GM13976 (cell line): ENCODE measurements at regions not wholly inside any gene's neighbourhood (a gene's known extent, or its start where the extent isn't known, plus 50 kb on each side); places are given as distances from the start of the nearest gene placed in this dataset.
"Not testable (repeated sequence)": the region's sequence is repeated elsewhere in the genome, so short reads cannot be mapped to it uniquely, and the experiment has no call there.

Experiments used
- DNase-seq: peaks from one replicate; pipeline ENCODE4 v3.0.0; 2012; ENCODE audit warnings: low spot score
- in situ Hi-C: fragments of 300-500 bp; cut with MboI; formaldehyde crosslinking; loops from one replicate; pipeline ENCODE4 v1.12.0; 2022; ENCODE audit warnings: low sequenced_read_pairs, mixed read lengths, inconsistent platforms; ENCODE audit not compliant: unreplicated experiment
- TF ChIP-seq, protein P1 (sequence below): IDR thresholded peaks from 2 replicates; pipeline ENCODE4 v1.5.1; 2012; ENCODE audit warnings: borderline replicate concordance, mild to moderate bottlenecking; ENCODE audit not compliant: insufficient read depth; ENCODE audit errors: extremely low read depth, missing control alignments, control extremely low read depth

DNA sequence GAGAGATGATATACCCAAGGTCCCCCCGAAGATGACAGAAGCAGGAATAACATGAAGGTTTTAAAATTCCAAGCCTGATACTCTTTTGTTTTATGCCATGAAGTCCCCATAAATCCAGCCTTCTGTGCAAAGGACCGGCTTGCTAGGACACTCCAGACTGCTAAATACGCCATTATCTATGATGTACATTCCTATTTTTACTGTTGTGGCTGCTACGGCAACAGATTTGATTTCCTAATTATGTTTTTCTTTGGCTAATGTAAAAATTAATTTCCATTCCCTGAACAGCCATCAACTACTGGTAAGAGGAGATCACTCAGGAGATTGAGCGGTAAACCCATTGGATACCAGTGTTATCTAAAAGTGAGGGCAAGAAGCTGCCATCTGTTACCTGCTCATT, 1090.8 kb downstream of the TYW1 start:
- in situ Hi-C loops = no loop called here
- TF ChIP-seq, protein P1, sequence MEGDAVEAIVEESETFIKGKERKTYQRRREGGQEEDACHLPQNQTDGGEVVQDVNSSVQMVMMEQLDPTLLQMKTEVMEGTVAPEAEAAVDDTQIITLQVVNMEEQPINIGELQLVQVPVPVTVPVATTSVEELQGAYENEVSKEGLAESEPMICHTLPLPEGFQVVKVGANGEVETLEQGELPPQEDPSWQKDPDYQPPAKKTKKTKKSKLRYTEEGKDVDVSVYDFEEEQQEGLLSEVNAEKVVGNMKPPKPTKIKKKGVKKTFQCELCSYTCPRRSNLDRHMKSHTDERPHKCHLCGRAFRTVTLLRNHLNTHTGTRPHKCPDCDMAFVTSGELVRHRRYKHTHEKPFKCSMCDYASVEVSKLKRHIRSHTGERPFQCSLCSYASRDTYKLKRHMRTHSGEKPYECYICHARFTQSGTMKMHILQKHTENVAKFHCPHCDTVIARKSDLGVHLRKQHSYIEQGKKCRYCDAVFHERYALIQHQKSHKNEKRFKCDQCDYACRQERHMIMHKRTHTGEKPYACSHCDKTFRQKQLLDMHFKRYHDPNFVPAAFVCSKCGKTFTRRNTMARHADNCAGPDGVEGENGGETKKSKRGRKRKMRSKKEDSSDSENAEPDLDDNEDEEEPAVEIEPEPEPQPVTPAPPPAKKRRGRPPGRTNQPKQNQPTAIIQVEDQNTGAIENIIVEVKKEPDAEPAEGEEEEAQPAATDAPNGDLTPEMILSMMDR = no peak
- DNase-seq = no peak

GRCh38 chr7:68088879-68089278, 1092.2 kb downstream of the TYW1 start:
- in situ Hi-C loops = no loop called here
- DNase-seq = no peak
- TF ChIP-seq, protein P1 = no peak

GRCh38 chr7:68090256-68090655, 1093.6 kb downstream of the TYW1 start:
- DNase-seq, in situ Hi-C loops: not testable (repeated sequence)

- TF ChIP-seq, protein P1 = no peak
- in situ Hi-C loops = no loop called here
- DNase-seq = no peak
Observed at GRCh38 chr7:68103319-68103718, 1106.7 kb downstream of the TYW1 start.

GRCh38 chr7:68107261-68107660, 1110.6 kb downstream of the TYW1 start:
- DNase-seq = no peak
- in situ Hi-C loops = no loop called here
- TF ChIP-seq, protein P1 = no peak

DNA sequence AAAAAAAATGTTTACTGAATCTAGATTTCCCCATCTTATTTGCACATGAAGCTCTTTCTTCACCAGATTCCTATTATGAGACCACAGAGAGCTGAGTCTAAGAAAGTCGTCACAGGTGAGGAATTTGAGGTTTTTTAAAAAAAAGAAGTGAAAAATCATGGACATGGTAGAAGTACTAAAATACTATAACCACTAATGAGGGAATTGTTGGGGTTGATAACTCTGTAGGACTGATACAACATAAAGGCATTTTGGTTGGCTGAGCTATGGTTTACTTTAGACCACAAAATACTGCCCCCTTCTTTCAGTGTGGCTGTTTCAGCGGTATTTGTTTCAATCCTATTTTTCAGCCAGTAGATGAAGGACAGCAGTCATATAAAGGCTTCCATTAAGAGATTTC, 1111.3 kb downstream of the TYW1 start:
- DNase-seq = no peak
- in situ Hi-C loops = no loop called here
- TF ChIP-seq, protein P1 = no peak

DNA sequence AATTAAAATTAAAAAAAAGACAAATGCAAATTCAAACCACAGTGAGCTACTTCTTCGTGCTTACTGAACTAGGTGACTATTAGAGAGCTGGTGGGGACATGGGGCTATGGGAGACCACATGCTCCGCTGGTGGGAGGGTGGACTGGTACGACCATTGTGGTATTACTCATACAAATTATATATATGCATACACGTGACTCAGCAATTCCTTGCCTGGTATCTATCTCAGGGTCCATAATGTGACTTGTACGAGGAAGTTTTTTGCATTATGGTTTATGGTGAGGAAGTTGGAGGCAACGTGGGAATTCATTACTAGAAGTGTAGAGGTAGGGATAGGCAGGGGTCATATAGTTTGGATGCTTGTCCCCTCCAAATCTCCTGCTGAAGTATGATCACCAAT, 1112.7 kb downstream of the TYW1 start:
- DNase-seq = no peak
- in situ Hi-C loops = no loop called here
- TF ChIP-seq, protein P1 = no peak

GRCh38 chr7:68119411-68119810, 1122.8 kb downstream of the TYW1 start:
- DNase-seq = no peak
- TF ChIP-seq, protein P1 = no peak
- in situ Hi-C loops = no loop called here
